Right lobe of liver (tissue), 6 donors: ENCODE measurements at regions not wholly inside any gene's neighbourhood (a gene's known extent, or its start where the extent isn't known, plus 50 kb on each side); places are given as distances from the start of the nearest gene placed in this dataset.

ENCODE experiments used
- ATAC-seq, 4 donors: fragments of 200-7000 bp; cut with Tn5 transposase; one replicate each; pipeline ENCODE4 v1.9.1; 2020; ENCODE audit warnings: mild to moderate bottlenecking in 4 of 4, moderate library complexity in 4 of 4
- DNase-seq, 3 donors: peaks; one replicate each; pipeline ENCODE4 v3.0.0-alpha.2; 2020
- H3K27ac ChIP-seq, 3 donors: fragments of 200-600 bp; one replicate each; pipeline ENCODE4 v1.8.0; 2022
- H3K27me3 ChIP-seq, 2 donors: fragments of 200-600 bp; one replicate each; pipeline ENCODE4 v1.8.0; 2022
- H3K36me3 ChIP-seq, 4 donors: fragments of 200-600 bp; sonication (generic) in 1 of 4; one replicate each; pipeline versions ENCODE4 v1.5.1 to v1.8.0; 2017 to 2022; ENCODE audit warnings: control low read depth in 1 of 4
- H3K4me1 ChIP-seq, 4 donors: fragments of 200-600 bp; sonication (generic) in 1 of 4; one replicate each; pipeline versions ENCODE4 v1.5.1 to v1.8.0; 2017 to 2022; ENCODE audit warnings: control low read depth in 1 of 4
- H3K4me3 ChIP-seq, 3 donors: fragments of 200-600 bp; one replicate each; pipeline ENCODE4 v1.8.0; 2022
- H3K9me3 ChIP-seq, 4 donors: fragments of 200-600 bp; sonication (generic) in 1 of 4; one replicate each; pipeline versions ENCODE4 v1.5.1 to v1.8.0; 2017 to 2022; ENCODE audit warnings: control low read depth in 1 of 4
- CTCF ChIP-seq, 4 donors: fragments of 200-600 bp in 3 of 4; fragments of 450-650 bp in 1 of 4; IDR thresholded peaks; one replicate each; pipeline versions ENCODE4 v1.5.1 to v1.8.0; 2016 to 2022; ENCODE audit warnings: antibody characterized with exemption in 4 of 4, mild to moderate bottlenecking in 2 of 4
- POLR2A ChIP-seq: fragments of 450-650 bp; IDR thresholded peaks from one replicate; pipeline ENCODE4 v1.6.1; 2017; ENCODE audit warnings: antibody characterized with exemption, mild to moderate bottlenecking
- WGBS: methylation state at CpG from one replicate; pipeline ENCODE4 v1.1.6; 2018; ENCODE audit warnings: low coverage, low lambda C conversion rate; ENCODE audit not compliant: insufficient coverage; ENCODE audit errors: missing lambda C conversion rate; 5-methylcytosine and 5-hydroxymethylcytosine counted together
- intact Hi-C, 2 donors: fragments of 100-400 bp; cut with DNase I; formaldehyde crosslinking; loops; one replicate each; pipeline versions ENCODE4 v1.11.2 to v1.14.1; 2022
- donor health status: DM: no; HTN: yes; CAD: no.
- donor health status: DM: no; HTN: no; CAD: no.
- donor health status: DM: no; HTN: no; CAD: no.
- donor health status: DM: no; HTN: yes; CAD: no.
- donor health status: DM: no; HTN: yes; CAD: no.

GRCh38 chr3:188084752-188085583 lies 69.0 kb upstream of the LPP start:
- TF ChIP-seq CTCF (IDR thresholded peaks at IDR 0.05) (no peak), POLR2A (no peak)
- Histone ChIP-seq H3K4me1 (no peaks in the 10 kb centered on the region), H3K36me3 (no peaks in the 10 kb centered on the region), H3K27ac (no peak overlapping the region), H3K4me3 (no peak overlapping the region), H3K9me3 (no peaks in the 10 kb centered on the region), H3K27me3 (no peaks in the 10 kb centered on the region)
- DNase-seq, result no peak
- 75% methylated on average over 6 of the region's 8 CpGs for WGBS
- intact Hi-C loops, result no loop called here
- no peak for ATAC-seq

- H3K4me3 ChIP-seq, result no peak overlapping the region
- no peaks in the 10 kb centered on the region for H3K4me1 ChIP-seq
- ATAC-seq (no peak), DNase-seq (no peak)
- no peaks in the 10 kb centered on the region for H3K9me3 ChIP-seq
- intact Hi-C loops, result no loop called here
- no peak overlapping the region for H3K27ac ChIP-seq
- 73% methylated on average over 10 of the region's 10 CpGs for WGBS
- no peaks in the 10 kb centered on the region for H3K27me3 ChIP-seq
- TF ChIP-seq POLR2A (no peak), CTCF (IDR thresholded peaks at IDR 0.05) (no peak)
- H3K36me3 ChIP-seq, result no peaks in the 10 kb centered on the region
These were observed 68.1 kb upstream of the LPP start for GRCh38 chr3:188085584-188086560.

GRCh38 chr3:188088948-188089685 lies 64.8 kb upstream of the LPP start:
- Histone ChIP-seq H3K27ac (no peak overlapping the region), H3K36me3 (no peaks in the 10 kb centered on the region), H3K4me1 (no peaks in the 10 kb centered on the region), H3K27me3 (no peaks in the 10 kb centered on the region), H3K4me3 (no peak overlapping the region), H3K9me3 (no peaks in the 10 kb centered on the region)
- intact Hi-C loops, result no loop called here
- ATAC-seq (no peak), DNase-seq (no peak)
- 91% methylated on average over 4 of the region's 4 CpGs for WGBS
- TF ChIP-seq CTCF (IDR thresholded peaks at IDR 0.05) (no peak), POLR2A (no peak)

GRCh38 chr3:188090620-188091309 lies 63.2 kb upstream of the LPP start:
- TF ChIP-seq POLR2A (no peak), CTCF (IDR thresholded peaks at IDR 0.05) (no peak)
- Histone ChIP-seq H3K4me1 (no peaks in the 10 kb centered on the region), H3K36me3 (no peaks in the 10 kb centered on the region), H3K27ac (no peak overlapping the region), H3K27me3 (no peaks in the 10 kb centered on the region), H3K9me3 (no peaks in the 10 kb centered on the region), H3K4me3 (no peak overlapping the region)
- DNase-seq (no peak), ATAC-seq (no peak)
- intact Hi-C loops, result no loop called here
- 93% methylated on average over 9 of the region's 10 CpGs for WGBS
